Fibroblast of mammary gland (primary cell): ENCODE measurements at regions not wholly inside any gene's neighbourhood (a gene's known extent, or its start where the extent isn't known, plus 50 kb on each side); places are given as distances from the start of the nearest gene placed in this dataset.

Experiments
- DNase-seq: peaks from one replicate; pipeline ENCODE4 v3.0.0-alpha.2; 2010; ENCODE audit warnings: low read depth
- H3K4me3 ChIP-seq: 2 replicates; pipeline ENCODE4 v1.5.1; 2011; ENCODE audit warnings: low read depth, mild to moderate bottlenecking, low read length, moderate library complexity; ENCODE audit not compliant: control insufficient read depth
- TF ChIP-seq, protein P1 (sequence below): conservative IDR thresholded peaks from 2 replicates; pipeline ENCODE4 v1.5.1; 2011; ENCODE audit warnings: low read depth, low read length, inconsistent platforms; ENCODE audit not compliant: control insufficient read depth, insufficient read depth

DNA sequence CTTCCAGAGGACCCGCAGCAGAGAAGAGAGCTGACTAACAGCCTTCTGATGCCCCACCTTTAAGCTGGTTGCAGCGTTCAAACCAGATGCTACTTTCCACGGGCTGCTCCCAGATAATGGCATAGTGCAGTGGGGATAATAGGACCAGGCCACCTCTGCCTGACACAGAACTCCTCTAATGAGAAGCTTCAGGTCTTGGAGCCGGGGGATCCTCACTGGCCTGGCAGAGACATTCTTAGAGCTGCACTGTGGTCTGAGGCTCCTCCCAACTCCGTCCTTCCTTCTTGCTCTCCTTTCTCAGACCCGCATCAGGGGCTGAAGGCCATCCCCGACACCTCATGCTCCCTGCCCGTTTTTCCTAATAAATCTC lies 206.6 kb upstream of the MARCKS start:
- TF ChIP-seq, protein P1, sequence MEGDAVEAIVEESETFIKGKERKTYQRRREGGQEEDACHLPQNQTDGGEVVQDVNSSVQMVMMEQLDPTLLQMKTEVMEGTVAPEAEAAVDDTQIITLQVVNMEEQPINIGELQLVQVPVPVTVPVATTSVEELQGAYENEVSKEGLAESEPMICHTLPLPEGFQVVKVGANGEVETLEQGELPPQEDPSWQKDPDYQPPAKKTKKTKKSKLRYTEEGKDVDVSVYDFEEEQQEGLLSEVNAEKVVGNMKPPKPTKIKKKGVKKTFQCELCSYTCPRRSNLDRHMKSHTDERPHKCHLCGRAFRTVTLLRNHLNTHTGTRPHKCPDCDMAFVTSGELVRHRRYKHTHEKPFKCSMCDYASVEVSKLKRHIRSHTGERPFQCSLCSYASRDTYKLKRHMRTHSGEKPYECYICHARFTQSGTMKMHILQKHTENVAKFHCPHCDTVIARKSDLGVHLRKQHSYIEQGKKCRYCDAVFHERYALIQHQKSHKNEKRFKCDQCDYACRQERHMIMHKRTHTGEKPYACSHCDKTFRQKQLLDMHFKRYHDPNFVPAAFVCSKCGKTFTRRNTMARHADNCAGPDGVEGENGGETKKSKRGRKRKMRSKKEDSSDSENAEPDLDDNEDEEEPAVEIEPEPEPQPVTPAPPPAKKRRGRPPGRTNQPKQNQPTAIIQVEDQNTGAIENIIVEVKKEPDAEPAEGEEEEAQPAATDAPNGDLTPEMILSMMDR = no peak
- DNase-seq = no peak
- no peak overlapping the region for H3K4me3 ChIP-seq

DNA sequence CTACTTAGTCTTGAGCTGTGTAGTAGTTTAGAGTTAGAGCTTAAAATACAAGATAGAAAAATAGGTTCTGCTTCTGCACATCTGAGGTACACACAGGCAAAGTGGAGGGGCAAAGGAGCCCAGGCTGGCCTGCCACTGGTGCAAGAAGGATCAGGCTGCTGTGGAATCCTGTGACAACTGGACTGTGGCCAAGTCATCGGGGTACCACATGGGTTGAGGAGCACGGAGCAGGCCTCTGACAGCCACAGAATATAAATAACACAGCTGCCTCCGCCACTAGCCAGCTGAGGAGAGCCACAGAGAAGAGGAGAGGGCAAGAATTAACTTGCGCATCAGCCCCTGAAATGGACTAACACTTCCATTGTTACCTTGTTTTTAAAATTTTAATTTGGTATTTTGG lies 206.0 kb upstream of the MARCKS start:
- DNase-seq = no peak
- TF ChIP-seq, protein P1 = no peak
- no peak overlapping the region for H3K4me3 ChIP-seq

DNA sequence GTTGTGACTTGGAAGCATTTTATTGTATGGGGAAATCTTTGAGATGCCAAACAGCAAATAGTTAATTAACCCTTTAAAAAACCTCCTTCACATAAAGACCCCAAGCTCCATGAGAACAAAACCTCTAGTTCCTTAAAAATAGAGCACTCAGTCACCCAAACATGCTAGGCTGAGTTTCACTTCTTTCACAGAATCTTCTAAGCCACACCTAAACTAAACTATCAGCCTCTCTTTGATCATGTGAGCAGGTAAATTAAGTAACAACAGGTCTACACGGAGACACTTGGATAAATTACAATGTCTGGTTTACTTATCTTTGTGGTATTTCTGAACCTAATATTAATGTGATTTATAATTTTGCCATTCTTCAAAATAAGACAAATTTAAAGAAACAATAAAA lies 205.2 kb upstream of the MARCKS start:
- no peak overlapping the region for H3K4me3 ChIP-seq
- no peak for DNase-seq
- TF ChIP-seq, protein P1 = no peak

GRCh38 chr6:113653275-113653674 lies 203.9 kb upstream of the MARCKS start:
- TF ChIP-seq, protein P1 = no peak
- no peak for DNase-seq
- no peak overlapping the region for H3K4me3 ChIP-seq

DNA sequence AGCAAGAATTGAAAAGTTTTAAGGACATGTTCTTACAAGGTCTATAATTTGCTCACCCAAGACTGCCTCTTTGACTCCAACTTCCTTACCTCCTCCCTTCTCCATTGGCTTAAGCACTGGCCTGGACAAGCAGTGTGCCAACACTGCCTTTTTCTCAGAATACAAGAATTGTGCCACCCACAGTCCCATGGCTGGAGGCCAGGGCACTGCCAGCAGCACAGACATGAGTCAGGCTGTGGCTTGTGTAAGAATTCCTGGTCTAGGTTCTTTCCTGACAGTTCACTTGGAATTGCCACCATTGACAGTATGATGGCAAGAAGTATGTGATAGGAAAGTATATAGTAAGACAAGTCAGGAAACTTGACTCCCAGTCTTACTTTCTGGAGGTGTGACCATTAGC lies 202.7 kb upstream of the MARCKS start:
- TF ChIP-seq, protein P1 = no peak
- DNase-seq = peak; percentile 34
- H3K4me3 ChIP-seq = no peak overlapping the region

- DNase-seq = no peak
- no peak overlapping the region for H3K4me3 ChIP-seq
- TF ChIP-seq, protein P1 = no peak
Measured at GRCh38 chr6:113655761-113656160, 201.4 kb upstream of the MARCKS start.

GRCh38 chr6:113659762-113660404 lies 197.3 kb upstream of the MARCKS start:
- no peak for DNase-seq
- no peak overlapping the region for H3K4me3 ChIP-seq
- TF ChIP-seq, protein P1 = no peak
